Stomach (tissue), 8 donors: ENCODE measurements at regions not wholly inside any gene's neighbourhood (a gene's known extent, or its start where the extent isn't known, plus 50 kb on each side); places are given as distances from the start of the nearest gene placed in this dataset.
A peak's percentile ranks its signal among the peaks of the same experiment; 100 is the strongest.

ENCODE experiments used
- DNase-seq, 2 donors: peaks; one replicate each; pipeline versions ENCODE4 v3.0.0 to v3.0.0-alpha.2; 2013 to 2019
- H3K27ac ChIP-seq, 5 donors: fragments of 200-600 bp in 4 of 5; sonication (generic) in 4 of 5; one replicate each; pipeline ENCODE4 v1.5.1; 2013 to 2019; ENCODE audit warnings: mild to moderate bottlenecking in 1 of 5, moderate library complexity in 1 of 5
- H3K27me3 ChIP-seq, 3 donors: fragments of 200-600 bp; sonication (generic); one replicate each; pipeline ENCODE4 v1.5.1; 2017 to 2019; ENCODE audit warnings: mixed run types in 1 of 3
- H3K36me3 ChIP-seq, 4 donors: fragments of 200-600 bp; sonication (generic); 1 replicate in 3 of 4; 2 replicates in 1 of 4; pipeline ENCODE4 v1.5.1; 2016 to 2019
- H3K4me1 ChIP-seq, 4 donors: fragments of 200-600 bp; sonication (generic); one replicate each; pipeline ENCODE4 v1.5.1; 2016 to 2019
- H3K4me3 ChIP-seq, 4 donors: fragments of 200-600 bp; sonication (generic) in 3 of 4; one replicate each; pipeline ENCODE4 v1.5.1; 2016 to 2019; ENCODE audit warnings: mild to moderate bottlenecking in 1 of 4
- H3K9me3 ChIP-seq, 4 donors: fragments of 200-600 bp; sonication (generic); one replicate each; pipeline ENCODE4 v1.5.1; 2016 to 2019
- CTCF ChIP-seq, 7 experiments: fragments of 450-650 bp in 4 of 7; fragments of 200-600 bp in 3 of 7; sonication (generic) in 3 of 7; IDR thresholded peaks; one replicate each; pipeline ENCODE4 v1.5.1; 2016 to 2019; ENCODE audit warnings: antibody characterized with exemption in 7 of 7, control low read depth in 2 of 7, mild to moderate bottlenecking in 1 of 7
- EP300 ChIP-seq: sonication (generic); formaldehyde crosslinking; IDR thresholded peaks from one replicate; pipeline ENCODE4 v1.6.1; 2017; ENCODE audit warnings: antibody characterized with exemption
- POLR2A ChIP-seq, 4 donors: fragments of 450-650 bp; IDR thresholded peaks; one replicate each; pipeline ENCODE4 v1.6.1; 2016; ENCODE audit warnings: antibody characterized with exemption in 4 of 4, control low read depth in 2 of 4, mild to moderate bottlenecking in 1 of 4, moderate library complexity in 1 of 4
- POLR2AphosphoS5 ChIP-seq, 3 donors: sonication (generic); formaldehyde crosslinking; IDR thresholded peaks; one replicate each; pipeline ENCODE4 v1.6.1; 2016; ENCODE audit warnings: antibody characterized with exemption in 3 of 3
- WGBS, 5 donors: extraction: QIAGEN DNeasy Blood & Tissue Kit in 3 of 5; methylation state at CpG; one replicate each; pipeline versions ENCODE4 v1.1.5 to v1.1.7; 2013 to 2018; 5-methylcytosine and 5-hydroxymethylcytosine counted together
- intact Hi-C: fragments of 100-400 bp; cut with DNase I; formaldehyde crosslinking; loops from one replicate; pipeline ENCODE4 v1.15.1; 2023; ENCODE audit warnings: low total_unique reads
- donor health status: healthy with polysubstance abuse.
- donor health status: Bipolar disorder and iron deficiency.
- donor health status: healthy.

GRCh38 chr13:74533226-74533625 lies 399.0 kb upstream of the KLF12 start:
- intact Hi-C loops: no loop called here
- H3K27me3 ChIP-seq: no peaks in the 10 kb centered on the region
- no peaks in the 10 kb centered on the region for H3K4me1 ChIP-seq
- no peak overlapping the region for H3K4me3 ChIP-seq
- 82 to 87% (median 85%) methylated on average over 2 of the region's 2 CpGs for WGBS, 5 donors
- TF ChIP-seq EP300: no peak
- TF ChIP-seq POLR2AphosphoS5 (IDR thresholded peaks at IDR 0.05): no peak
- no peak for TF ChIP-seq POLR2A (IDR thresholded peaks at IDR 0.05)
- no peak for TF ChIP-seq CTCF (IDR thresholded peaks at IDR 0.05)
- no peak overlapping the region for H3K27ac ChIP-seq
- no peaks in the 10 kb centered on the region for H3K9me3 ChIP-seq
- no peaks in the 10 kb centered on the region for H3K36me3 ChIP-seq
- no peak for DNase-seq

GRCh38 chr13:74530011-74530410 lies 395.8 kb upstream of the KLF12 start:
- no peaks in the 10 kb centered on the region for H3K4me1 ChIP-seq
- intact Hi-C loops: no loop called here
- TF ChIP-seq CTCF (IDR thresholded peaks at IDR 0.05) (no peak), EP300 (no peak), POLR2AphosphoS5 (IDR thresholded peaks at IDR 0.05) (no peak), POLR2A (IDR thresholded peaks at IDR 0.05) (no peak)
- H3K36me3 ChIP-seq: no peaks in the 10 kb centered on the region
- no peak for DNase-seq
- H3K27ac ChIP-seq: no peak overlapping the region
- H3K9me3 ChIP-seq: no peaks in the 10 kb centered on the region
- no peaks in the 10 kb centered on the region for H3K27me3 ChIP-seq
- no peak overlapping the region for H3K4me3 ChIP-seq
- 43 to 68% (median 54%) methylated on average over 1 of the region's 1 CpG for WGBS, 5 donors

- H3K27me3 ChIP-seq: no peaks in the 10 kb centered on the region
- H3K4me3 ChIP-seq: no peak overlapping the region
- intact Hi-C loops: no loop called here
- no peaks in the 10 kb centered on the region for H3K9me3 ChIP-seq
- H3K36me3 ChIP-seq: no peaks in the 10 kb centered on the region
- WGBS, 5 donors: 67 to 77% (median 68%) methylated on average over 4 of the region's 4 CpGs
- no peak overlapping the region for H3K27ac ChIP-seq
- TF ChIP-seq CTCF (IDR thresholded peaks at IDR 0.05) (no peak), POLR2AphosphoS5 (IDR thresholded peaks at IDR 0.05) (no peak), EP300 (no peak), POLR2A (IDR thresholded peaks at IDR 0.05) (no peak)
- no peaks in the 10 kb centered on the region for H3K4me1 ChIP-seq
- peak in 1 of 2 donors; percentile 20 for DNase-seq
Measured at GRCh38 chr13:74528734-74529513, 394.7 kb upstream of the KLF12 start.

- no peak for TF ChIP-seq POLR2AphosphoS5 (IDR thresholded peaks at IDR 0.05)
- TF ChIP-seq POLR2A (IDR thresholded peaks at IDR 0.05): no peak
- TF ChIP-seq CTCF (IDR thresholded peaks at IDR 0.05): no peak
- TF ChIP-seq EP300: no peak
- H3K4me1 ChIP-seq: no peaks in the 10 kb centered on the region
- H3K36me3 ChIP-seq: no peaks in the 10 kb centered on the region
- no peak overlapping the region for H3K27ac ChIP-seq
- H3K9me3 ChIP-seq: no peaks in the 10 kb centered on the region
- DNase-seq: no peak
- H3K4me3 ChIP-seq: no peak overlapping the region
- intact Hi-C loops: no loop called here
- WGBS, 5 donors: 27 to 42% (median 38%) methylated on average over 2 of the region's 2 CpGs
- H3K27me3 ChIP-seq: no peaks in the 10 kb centered on the region
Measured at GRCh38 chr13:74523057-74523456, 388.9 kb upstream of the KLF12 start.
